Heart right ventricle (tissue), 16 donors: ENCODE measurements at regions not wholly inside any gene's neighbourhood (a gene's known extent, or its start where the extent isn't known, plus 50 kb on each side); places are given as distances from the start of the nearest gene placed in this dataset.
A peak's percentile ranks its signal among the peaks of the same experiment; 100 is the strongest.

Experiments
- ATAC-seq, 8 donors: fragments of 200-7000 bp; cut with Tn5 transposase; one replicate each; pipeline ENCODE4 v1.9.1; 2020; ENCODE audit warnings: mild to moderate bottlenecking in 8 of 8, moderate library complexity in 8 of 8, moderate number of reproducible peaks in 1 of 8
- DNase-seq, 2 donors: peaks; one replicate each; pipeline ENCODE4 v3.0.0-alpha.2; 2020
- H3K27ac ChIP-seq, 10 donors: fragments of 200-600 bp; sonication (generic) in 2 of 10; one replicate each; pipeline versions ENCODE4 v1.5.0 to v1.8.0; 2020 to 2022; ENCODE audit warnings: mild to moderate bottlenecking in 3 of 10
- H3K27me3 ChIP-seq, 7 donors: fragments of 200-600 bp; one replicate each; pipeline ENCODE4 v1.8.0; 2021 to 2022; ENCODE audit warnings: mild to moderate bottlenecking in 2 of 7
- H3K36me3 ChIP-seq, 9 donors: fragments of 200-600 bp; sonication (generic) in 1 of 9; one replicate each; pipeline versions ENCODE4 v1.5.0 to v1.8.0; 2020 to 2022; ENCODE audit warnings: mild to moderate bottlenecking in 2 of 9
- H3K4me1 ChIP-seq, 9 donors: fragments of 200-600 bp; sonication (generic) in 1 of 9; one replicate each; pipeline versions ENCODE4 v1.5.0 to v1.8.0; 2020 to 2022; ENCODE audit warnings: mild to moderate bottlenecking in 4 of 9
- H3K4me3 ChIP-seq, 10 donors: fragments of 200-600 bp; sonication (generic) in 2 of 10; one replicate each; pipeline versions ENCODE4 v1.5.0 to v1.8.0; 2020 to 2022; ENCODE audit warnings: mild to moderate bottlenecking in 7 of 10, moderate library complexity in 2 of 10
- H3K9me3 ChIP-seq, 11 donors: fragments of 200-600 bp in 10 of 11; sonication (generic) in 2 of 11; one replicate each; pipeline versions ENCODE4 v1.5.0 to v1.8.0; 2013 to 2022; ENCODE audit warnings: mild to moderate bottlenecking in 2 of 11, control low read depth in 1 of 11, moderate library complexity in 1 of 11
- WGBS, 2 donors: extraction: QIAGEN DNeasy Blood & Tissue Kit; methylation state at CpG; one replicate each; pipeline ENCODE4 v1.1.7; 2013; ENCODE audit warnings: inconsistent platforms in 1 of 2; 5-methylcytosine and 5-hydroxymethylcytosine counted together
- intact Hi-C, 10 donors: fragments of 100-400 bp; cut with DNase I; formaldehyde crosslinking; loops; one replicate each; pipeline versions ENCODE4 v1.11.1 to v1.14.2; 2022
- TF ChIP-seq, protein P1 (sequence below), 9 donors: fragments of 200-600 bp; sonication (generic) in 2 of 9; IDR thresholded peaks; one replicate each; pipeline versions ENCODE4 v1.5.0 to v1.8.0; 2021 to 2022; ENCODE audit warnings: antibody characterized with exemption in 9 of 9, mild to moderate bottlenecking in 5 of 9, moderate library complexity in 1 of 9
- donor health status: Arrhythmogenic right ventricular cardiomyopathy.
- donor health status: ischemic (EF 13 %, LVEDD 7.1; RV severe dilation, severe dysfunction).
- donor health status: healthy with polysubstance abuse.
- donor health status: DM: no; HTN: yes; CAD: no.
- donor health status: DM: no; HTN: no; CAD: no.
- donor health status: ischemic (EF 25% LVEDD 6.9; RV normal size, moderate dysfunction).
- donor health status: ischemic (EF 25% LVEDD 5.7; RV mildly dilated, moderate dysfunction).
- donor health status: healthy.
- donor health status: DM: yes; HTN: yes; CAD: no.
- donor health status: Ischemic cardiomyopathy.
- donor health status: ischemic (EF 35%, LVEDD 5.7; RV mildly dilated, moderate dysfunction).
- donor health status: nonischemic (EF 11% LVEDD 7.7; RV severe dilation, severe dysfunction).
- donor health status: DM: yes; HTN: yes; CAD: no.
- donor health status: PGD.
- donor health status: ischemic (EF 29% LVEDD 5.4; RV normal size, mild dysfunction).
- donor health status: nonischemic (EF 23%, LVEDD 6.1; RV moderate dilation, normal function).

DNA sequence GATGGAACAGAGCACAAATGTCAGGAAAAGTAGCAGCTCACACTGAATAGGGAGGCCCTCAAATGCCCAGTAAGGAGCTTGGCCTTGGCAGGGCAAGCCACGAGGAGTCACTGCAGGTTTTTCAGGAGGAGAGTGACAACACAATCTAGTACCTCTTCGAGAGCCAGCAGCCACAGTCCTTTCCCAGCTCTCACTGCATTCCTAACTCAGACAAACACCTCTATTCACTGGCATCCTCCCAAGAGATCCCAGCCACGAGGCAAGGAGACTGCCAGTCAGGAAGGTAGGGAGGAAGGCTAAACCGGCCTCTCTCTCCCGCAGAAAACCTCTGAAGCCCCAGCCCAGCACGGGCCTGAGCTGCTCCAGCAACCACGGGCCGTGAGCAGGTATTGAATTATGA, 146.0 kb upstream of the SMAD3 start:
- H3K4me3 ChIP-seq: no peak overlapping the region
- WGBS, 2 donors: 37 to 40% methylated on average over 8 of the region's 8 CpGs
- H3K9me3 ChIP-seq: peaks cover 0 to 34% (median 5%) of the 10 kb centered on the region in 11 donors
- no peaks in the 10 kb centered on the region for H3K36me3 ChIP-seq
- H3K27me3 ChIP-seq: no peaks in the 10 kb centered on the region
- TF ChIP-seq, protein P1, sequence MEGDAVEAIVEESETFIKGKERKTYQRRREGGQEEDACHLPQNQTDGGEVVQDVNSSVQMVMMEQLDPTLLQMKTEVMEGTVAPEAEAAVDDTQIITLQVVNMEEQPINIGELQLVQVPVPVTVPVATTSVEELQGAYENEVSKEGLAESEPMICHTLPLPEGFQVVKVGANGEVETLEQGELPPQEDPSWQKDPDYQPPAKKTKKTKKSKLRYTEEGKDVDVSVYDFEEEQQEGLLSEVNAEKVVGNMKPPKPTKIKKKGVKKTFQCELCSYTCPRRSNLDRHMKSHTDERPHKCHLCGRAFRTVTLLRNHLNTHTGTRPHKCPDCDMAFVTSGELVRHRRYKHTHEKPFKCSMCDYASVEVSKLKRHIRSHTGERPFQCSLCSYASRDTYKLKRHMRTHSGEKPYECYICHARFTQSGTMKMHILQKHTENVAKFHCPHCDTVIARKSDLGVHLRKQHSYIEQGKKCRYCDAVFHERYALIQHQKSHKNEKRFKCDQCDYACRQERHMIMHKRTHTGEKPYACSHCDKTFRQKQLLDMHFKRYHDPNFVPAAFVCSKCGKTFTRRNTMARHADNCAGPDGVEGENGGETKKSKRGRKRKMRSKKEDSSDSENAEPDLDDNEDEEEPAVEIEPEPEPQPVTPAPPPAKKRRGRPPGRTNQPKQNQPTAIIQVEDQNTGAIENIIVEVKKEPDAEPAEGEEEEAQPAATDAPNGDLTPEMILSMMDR (IDR thresholded peaks at IDR 0.05): no peak
- no peak for DNase-seq
- peaks cover 0 to 24% (median 10%) of the 10 kb centered on the region in 9 donors for H3K4me1 ChIP-seq
- ATAC-seq: peak in 6 of 8 donors; percentile 16 to 53 (median 33)
- no peak overlapping the region for H3K27ac ChIP-seq
- intact Hi-C loops: no loop called here

DNA sequence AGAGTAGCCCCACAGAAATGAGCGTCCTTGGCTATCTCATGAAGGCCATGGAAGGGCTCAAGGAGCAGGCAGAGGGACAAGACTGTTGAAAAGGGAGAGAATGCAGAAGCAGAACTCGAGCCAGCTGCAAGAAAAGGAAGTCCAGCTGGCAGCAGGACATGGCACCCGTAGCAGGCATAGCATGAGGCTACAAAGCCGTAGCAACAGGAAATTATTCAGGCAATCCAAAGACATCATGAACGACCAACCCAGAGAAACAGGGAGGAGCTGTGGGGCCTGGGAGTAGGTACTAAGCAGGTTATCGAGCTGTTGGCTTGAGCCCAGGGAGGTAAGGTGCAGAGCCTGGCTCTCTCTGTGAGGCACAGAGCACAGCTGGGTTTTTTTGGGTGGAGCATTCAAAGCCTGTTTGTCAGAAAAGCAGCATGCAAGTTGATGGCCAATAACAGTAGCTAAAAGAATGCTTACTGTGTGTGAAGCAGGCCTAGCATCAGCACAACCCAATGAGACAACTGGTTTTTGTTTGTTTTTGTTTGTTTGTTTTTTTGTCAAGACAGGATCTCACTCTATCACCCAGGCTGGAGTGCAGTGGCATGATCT, 144.0 kb upstream of the SMAD3 start:
- H3K27me3 ChIP-seq: no peaks in the 10 kb centered on the region
- H3K4me3 ChIP-seq: no peak overlapping the region
- WGBS, 2 donors: 53 to 56% methylated on average over 6 of the region's 6 CpGs
- H3K4me1 ChIP-seq: peaks cover 0 to 24% (median 10%) of the 10 kb centered on the region in 9 donors
- peaks cover 0 to 33% (median 5%) of the 10 kb centered on the region in 11 donors for H3K9me3 ChIP-seq
- TF ChIP-seq, protein P1 (IDR thresholded peaks at IDR 0.05): no peak
- peak overlapping the region in 2 of 10 donors; percentile 4 to 31 for H3K27ac ChIP-seq
- ATAC-seq (peak; percentile 26 to 83 (median 40)), DNase-seq (no peak)
- H3K36me3 ChIP-seq: no peaks in the 10 kb centered on the region
- intact Hi-C loops: no loop called here

DNA sequence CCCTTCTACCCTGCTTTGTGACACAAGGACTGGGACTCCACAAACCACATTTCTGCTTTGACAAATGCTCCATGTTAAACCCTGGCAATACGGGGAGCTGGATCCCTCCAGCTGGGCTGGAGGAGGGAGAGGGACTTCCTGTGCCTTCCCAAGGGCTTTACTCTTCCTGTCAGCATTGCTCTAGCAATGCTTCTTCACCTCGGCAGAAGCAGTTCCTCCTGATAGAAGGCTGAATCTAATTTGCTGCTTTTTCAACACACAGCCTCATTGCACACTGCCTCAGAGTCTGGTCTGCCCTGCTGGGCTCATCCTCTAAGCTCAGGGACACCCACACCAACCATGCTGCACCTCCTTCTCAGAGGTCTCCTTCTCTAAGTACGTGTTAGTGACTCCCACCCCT, 142.8 kb upstream of the SMAD3 start:
- Histone ChIP-seq H3K4me3 (no peak overlapping the region), H3K36me3 (no peaks in the 10 kb centered on the region), H3K9me3 (peaks cover 0 to 26% (median 5%) of the 10 kb centered on the region in 11 donors), H3K4me1 (peaks cover 0 to 33% (median 17%) of the 10 kb centered on the region in 9 donors), H3K27me3 (no peaks in the 10 kb centered on the region), H3K27ac (no peak overlapping the region)
- intact Hi-C loops: no loop called here
- ATAC-seq (no peak), DNase-seq (no peak)
- TF ChIP-seq, protein P1 (IDR thresholded peaks at IDR 0.05): no peak
- 43 to 49% methylated on average over 3 of the region's 3 CpGs for WGBS, 2 donors

DNA sequence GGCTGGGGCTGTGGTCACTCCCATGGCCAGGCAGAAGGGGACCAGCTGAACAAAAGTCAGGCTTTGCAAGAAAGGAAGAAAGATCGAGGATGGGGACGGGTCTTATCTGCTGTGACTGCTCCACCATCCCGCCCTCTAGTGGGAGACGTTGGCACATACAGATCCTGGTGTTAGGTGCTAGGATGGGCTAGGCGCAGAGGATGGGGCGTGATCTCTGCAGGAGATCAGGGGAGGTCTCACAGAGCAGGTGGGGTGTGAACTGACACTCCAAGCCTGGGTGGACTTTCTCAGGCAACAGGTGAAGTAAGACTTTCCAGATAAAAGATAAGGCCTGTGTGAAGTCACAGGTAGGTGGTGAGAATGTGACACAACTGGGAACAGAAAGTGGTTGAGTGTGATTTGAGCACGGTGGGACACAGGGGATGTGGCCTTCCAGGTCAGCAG, 141.9 kb upstream of the SMAD3 start:
- 30 to 38% methylated on average over 7 of the region's 7 CpGs for WGBS, 2 donors
- Histone ChIP-seq H3K9me3 (peaks cover 0 to 19% (median 5%) of the 10 kb centered on the region in 11 donors), H3K4me3 (no peak overlapping the region), H3K27me3 (no peaks in the 10 kb centered on the region), H3K36me3 (no peaks in the 10 kb centered on the region), H3K4me1 (peaks cover 0 to 40% (median 23%) of the 10 kb centered on the region in 9 donors), H3K27ac (no peak overlapping the region)
- peak in 1 of 8 donors; percentile 40 for ATAC-seq
- DNase-seq: no peak
- intact Hi-C loops: no loop called here
- TF ChIP-seq, protein P1 (IDR thresholded peaks at IDR 0.05): peak; percentile 13 to 48 (median 41)
